GM21360 (cell line): ENCODE measurements at regions not wholly inside any gene's neighbourhood (a gene's known extent, or its start where the extent isn't known, plus 50 kb on each side); places are given as distances from the start of the nearest gene placed in this dataset.
"Not testable (repeated sequence)": the region's sequence is repeated elsewhere in the genome, so short reads cannot be mapped to it uniquely, and the experiment has no call there.

Source experiments
- ATAC-seq: cut with Tn5 transposase; IDR thresholded peaks from one replicate; pipeline ENCODE4 v1.9.1; 2021; ENCODE audit warnings: mild to moderate bottlenecking, moderate library complexity; ENCODE audit not compliant: unreplicated experiment

DNA sequence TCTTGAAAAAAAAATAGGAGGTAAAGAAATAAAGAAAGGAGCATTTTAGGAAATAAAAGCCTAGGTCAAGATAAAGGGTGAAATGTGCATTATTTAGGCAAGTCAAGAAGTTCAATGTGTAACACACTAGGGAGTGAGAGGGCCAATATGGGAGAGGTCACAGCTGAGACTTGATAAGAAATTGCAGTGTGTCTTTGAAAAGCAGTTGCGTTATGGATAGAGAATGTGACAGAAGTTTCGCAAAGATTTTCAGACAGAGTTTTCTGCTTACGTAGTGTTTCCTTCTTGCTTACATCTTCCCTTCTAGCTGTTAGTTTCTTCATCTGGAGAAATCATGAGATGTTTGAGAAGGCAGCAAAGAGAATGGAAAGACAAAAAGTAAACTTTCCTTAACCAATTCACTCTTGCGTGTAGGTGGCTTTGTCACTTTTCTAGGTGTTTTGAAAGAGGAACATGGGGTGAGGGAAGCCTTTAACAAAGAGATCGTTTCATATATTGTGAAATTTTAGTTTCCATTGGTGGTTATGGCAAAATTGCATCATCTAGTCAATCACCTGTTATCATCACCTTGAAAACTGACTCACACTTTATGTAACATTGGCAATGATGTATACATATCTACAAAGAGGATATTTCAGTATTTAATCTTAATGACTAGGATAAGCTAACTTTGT is 975.5 kb downstream of the OLFM4 start:
- no peak for ATAC-seq

- ATAC-seq: no peak
Measured at GRCh38 chr13:54016542-54016941, 987.9 kb downstream of the OLFM4 start.

- ATAC-seq: no peak
Measured at GRCh38 chr13:54018485-54018884, 989.9 kb downstream of the OLFM4 start.

GRCh38 chr13:54029226-54029625 is 1000.6 kb downstream of the OLFM4 start:
- peak; percentile 99 for ATAC-seq

GRCh38 chr13:54029720-54030119 is 1001.1 kb downstream of the OLFM4 start:
- ATAC-seq: no peak

GRCh38 chr13:54033323-54033861 is 1004.8 kb downstream of the OLFM4 start:
- no peak for ATAC-seq

GRCh38 chr13:54034047-54034446 is 1005.4 kb downstream of the OLFM4 start:
- no peak for ATAC-seq

- not testable (repeated sequence) for ATAC-seq
Measured at GRCh38 chr13:54057416-54057815, 1028.8 kb downstream of the OLFM4 start.

DNA sequence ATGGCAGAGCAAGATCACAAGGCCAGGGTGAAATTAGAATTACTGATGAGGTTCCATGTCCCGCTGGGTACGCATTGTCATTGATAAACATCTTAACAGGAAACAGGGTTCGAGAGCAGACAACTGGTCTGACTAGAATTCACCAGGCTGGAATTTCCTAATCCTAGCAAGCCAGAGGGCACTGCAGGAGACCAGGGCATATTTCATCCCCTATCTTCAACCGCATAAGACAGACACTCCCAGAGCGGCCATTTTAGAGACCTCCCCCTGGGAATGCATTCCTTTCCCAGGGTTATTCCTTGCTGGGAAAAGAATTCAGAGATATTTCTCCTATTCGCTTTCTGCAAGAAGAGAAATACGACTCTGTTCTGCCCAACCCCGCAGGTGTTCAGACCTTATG is 1041.3 kb downstream of the OLFM4 start:
- not testable (repeated sequence) for ATAC-seq

DNA sequence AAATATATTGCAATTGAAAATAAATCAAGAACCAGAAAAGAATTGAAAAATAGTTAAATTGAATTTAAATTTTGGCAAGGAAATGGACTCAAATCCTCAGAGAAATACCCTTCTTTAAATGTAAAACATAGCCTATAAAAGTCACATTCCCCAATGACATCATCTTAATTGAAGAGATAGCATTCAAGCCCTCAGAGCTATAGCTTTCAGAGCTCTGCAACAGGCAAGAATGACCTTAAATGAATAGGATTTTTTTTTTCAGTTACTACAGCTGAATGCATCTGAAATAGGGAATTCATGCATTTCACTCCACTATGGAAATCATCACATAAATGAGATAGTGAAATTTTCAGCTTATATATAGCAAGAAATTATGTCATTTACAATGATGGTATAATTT is 1049.0 kb downstream of the OLFM4 start:
- ATAC-seq: no peak

- ATAC-seq: no peak
Measured at GRCh38 chr13:54078271-54078870, 1049.8 kb downstream of the OLFM4 start.

DNA sequence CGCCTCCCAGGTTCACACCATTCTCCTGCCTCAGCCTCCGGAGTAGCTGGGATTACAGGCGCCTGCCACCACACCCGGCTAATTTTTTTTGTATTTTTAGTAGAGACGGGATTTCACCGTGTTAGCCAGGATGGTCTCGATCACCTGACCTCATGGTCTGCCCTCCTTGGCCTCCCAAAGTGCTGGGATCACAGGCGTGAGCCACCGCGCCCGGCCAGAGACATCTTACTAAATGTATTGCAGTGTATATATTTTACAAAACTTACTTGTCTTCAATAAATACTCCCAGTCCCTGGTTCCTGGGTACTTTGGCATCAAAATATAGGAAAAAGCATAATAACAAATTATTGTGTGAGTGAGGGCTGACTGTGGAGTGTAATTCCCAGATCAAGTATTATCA is 1053.7 kb downstream of the OLFM4 start:
- not testable (repeated sequence) for ATAC-seq

GRCh38 chr13:54091884-54092283 is 1063.3 kb downstream of the OLFM4 start:
- no peak for ATAC-seq

DNA sequence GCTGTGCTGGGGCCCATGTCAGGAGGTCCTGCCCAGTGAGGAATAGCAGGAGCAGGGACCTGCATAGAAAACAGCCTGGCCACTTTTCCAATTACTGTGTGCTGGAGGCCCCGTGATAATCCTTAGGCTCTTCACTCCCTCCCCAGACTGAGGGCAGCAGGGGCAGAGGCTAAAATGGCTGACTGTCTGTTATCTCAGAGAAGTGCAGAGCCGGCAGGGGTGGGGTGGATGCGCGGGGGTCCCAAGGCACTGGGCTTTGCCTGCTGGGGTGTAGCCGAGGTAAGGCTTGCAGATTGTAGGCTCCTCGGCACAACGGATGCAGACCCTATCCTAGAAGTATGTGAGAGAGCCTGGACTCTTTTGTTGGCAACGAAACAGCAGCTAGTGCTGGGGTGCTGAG is 1064.1 kb downstream of the OLFM4 start:
- ATAC-seq: no peak

- ATAC-seq: no peak
Measured at GRCh38 chr13:54110597-54110996, 1082.0 kb downstream of the OLFM4 start.

DNA sequence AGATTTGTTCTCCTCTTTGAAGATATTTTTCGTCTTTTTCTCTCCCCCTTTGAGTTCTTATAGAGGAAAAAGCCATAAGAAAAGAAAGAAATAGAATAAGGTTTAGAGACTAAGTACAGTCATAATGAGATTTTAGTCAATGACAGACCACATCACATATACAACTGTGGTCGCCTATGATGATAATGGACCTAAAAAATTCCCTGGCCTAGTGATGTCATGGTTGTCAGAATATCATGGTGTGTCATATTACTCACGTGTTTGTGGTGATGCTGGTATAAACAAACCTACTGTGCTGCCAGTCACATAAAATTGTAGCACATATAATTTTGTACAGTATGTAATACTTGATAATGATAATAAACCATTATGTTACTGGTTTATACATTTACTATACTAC is 1096.1 kb downstream of the OLFM4 start:
- no peak for ATAC-seq

DNA sequence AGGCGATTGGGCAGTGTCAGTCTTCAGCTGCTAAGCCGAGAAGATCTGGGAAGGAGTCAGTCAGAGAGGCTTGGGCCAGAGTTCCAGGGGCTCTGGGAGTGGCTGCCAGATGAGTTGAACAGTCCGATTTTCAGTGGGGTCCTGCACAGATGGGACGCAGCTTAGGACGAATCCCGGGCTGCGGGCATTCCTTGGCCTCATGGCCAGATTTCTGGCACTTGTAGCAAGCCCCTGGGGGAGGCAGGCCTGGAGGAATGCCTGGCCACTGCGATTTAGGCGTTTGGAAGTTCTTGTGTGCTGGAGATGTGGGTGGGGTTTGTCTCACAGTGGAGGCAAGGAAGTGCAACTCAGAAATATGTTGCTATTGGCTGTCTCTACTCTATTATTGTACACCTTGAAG is 1102.3 kb downstream of the OLFM4 start:
- not testable (repeated sequence) for ATAC-seq

DNA sequence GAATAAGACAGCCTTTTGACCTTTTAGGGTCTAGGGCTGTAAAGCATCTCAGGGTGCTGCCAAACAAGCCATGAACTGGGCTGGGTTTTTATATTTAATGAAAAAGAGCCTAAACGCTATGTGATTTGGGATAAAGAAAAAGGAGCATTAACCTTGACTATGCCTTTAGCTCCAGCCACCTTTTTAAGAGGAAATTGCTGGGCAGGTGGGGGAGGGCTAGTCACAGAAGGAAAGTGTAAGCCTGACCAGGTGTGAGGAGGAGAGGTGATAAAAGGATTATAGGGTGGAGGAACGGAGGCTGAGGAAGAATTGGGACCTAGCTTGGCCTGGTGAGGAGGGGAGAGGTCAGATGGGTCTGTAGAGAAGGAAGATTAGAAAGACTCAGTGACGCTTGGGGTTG is 1102.8 kb downstream of the OLFM4 start:
- ATAC-seq: not testable (repeated sequence)

GRCh38 chr13:54132127-54132526 is 1103.5 kb downstream of the OLFM4 start:
- ATAC-seq: not testable (repeated sequence)

GRCh38 chr13:54132720-54133119 is 1104.1 kb downstream of the OLFM4 start:
- ATAC-seq: not testable (repeated sequence)

GRCh38 chr13:54133746-54134145 is 1105.1 kb downstream of the OLFM4 start:
- ATAC-seq: no peak

DNA sequence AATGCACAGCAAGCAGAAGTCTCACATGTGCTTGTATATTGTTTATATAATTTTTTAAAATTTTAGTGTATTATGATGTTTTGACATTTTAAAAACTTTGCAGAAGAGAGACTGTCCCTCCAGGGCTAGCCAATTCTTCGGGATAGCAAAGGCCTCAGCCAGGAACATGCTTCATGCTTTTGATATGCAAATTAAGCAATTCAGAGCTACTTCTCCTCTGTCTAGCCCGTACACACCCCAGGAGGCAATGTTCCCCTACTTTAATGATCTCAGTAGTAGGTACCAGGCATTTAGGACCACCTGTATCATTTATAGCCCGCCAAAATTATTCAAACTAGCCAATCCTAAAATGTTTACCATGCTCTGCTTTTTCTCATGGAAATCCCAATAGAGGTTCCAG is 1116.2 kb downstream of the OLFM4 start:
- ATAC-seq: no peak
